ENCODE measurements at regions not wholly inside any gene's neighbourhood (a gene's known extent, or its start where the extent isn't known, plus 50 kb on each side); places are given as distances from the start of the nearest gene placed in this dataset.

DNA sequence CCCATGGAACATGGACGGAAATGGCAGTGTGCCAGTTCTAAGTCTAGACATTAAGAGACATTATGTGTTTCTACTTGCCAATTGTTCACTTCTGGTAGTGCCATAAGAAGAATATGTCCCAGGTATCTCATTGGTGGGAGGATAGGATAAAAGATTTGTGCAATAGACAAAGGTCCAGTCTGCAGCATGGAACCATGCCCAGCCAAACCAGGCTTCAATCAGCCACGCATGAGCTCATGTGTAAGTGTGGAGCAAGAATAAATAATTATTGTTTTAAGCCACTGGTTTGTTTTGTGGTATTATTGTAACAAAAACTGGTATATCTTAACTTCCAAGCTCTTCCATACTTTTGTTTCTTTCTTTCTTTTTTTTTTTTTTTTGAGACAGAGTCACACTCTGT, 153.6 kb upstream of the CTTNBP2 start:
- TF ChIP-seq, protein P1, sequence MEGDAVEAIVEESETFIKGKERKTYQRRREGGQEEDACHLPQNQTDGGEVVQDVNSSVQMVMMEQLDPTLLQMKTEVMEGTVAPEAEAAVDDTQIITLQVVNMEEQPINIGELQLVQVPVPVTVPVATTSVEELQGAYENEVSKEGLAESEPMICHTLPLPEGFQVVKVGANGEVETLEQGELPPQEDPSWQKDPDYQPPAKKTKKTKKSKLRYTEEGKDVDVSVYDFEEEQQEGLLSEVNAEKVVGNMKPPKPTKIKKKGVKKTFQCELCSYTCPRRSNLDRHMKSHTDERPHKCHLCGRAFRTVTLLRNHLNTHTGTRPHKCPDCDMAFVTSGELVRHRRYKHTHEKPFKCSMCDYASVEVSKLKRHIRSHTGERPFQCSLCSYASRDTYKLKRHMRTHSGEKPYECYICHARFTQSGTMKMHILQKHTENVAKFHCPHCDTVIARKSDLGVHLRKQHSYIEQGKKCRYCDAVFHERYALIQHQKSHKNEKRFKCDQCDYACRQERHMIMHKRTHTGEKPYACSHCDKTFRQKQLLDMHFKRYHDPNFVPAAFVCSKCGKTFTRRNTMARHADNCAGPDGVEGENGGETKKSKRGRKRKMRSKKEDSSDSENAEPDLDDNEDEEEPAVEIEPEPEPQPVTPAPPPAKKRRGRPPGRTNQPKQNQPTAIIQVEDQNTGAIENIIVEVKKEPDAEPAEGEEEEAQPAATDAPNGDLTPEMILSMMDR (IDR thresholded peaks at IDR 0.05): no peak
- TF ChIP-seq POLR2A (IDR thresholded peaks at IDR 0.05) (no peak), EP300 (IDR thresholded peaks at IDR 0.05) (no peak)
